HG02588 (cell line): ENCODE measurements at regions not wholly inside any gene's neighbourhood (a gene's known extent, or its start where the extent isn't known, plus 50 kb on each side); places are given as distances from the start of the nearest gene placed in this dataset.
"Not testable (repeated sequence)": the region's sequence is repeated elsewhere in the genome, so short reads cannot be mapped to it uniquely, and the experiment has no call there.

ENCODE experiments used
- ATAC-seq: cut with Tn5 transposase; IDR thresholded peaks from one replicate; pipeline ENCODE4 v1.9.1; 2021; ENCODE audit warnings: mild to moderate bottlenecking, moderate library complexity; ENCODE audit not compliant: unreplicated experiment

DNA sequence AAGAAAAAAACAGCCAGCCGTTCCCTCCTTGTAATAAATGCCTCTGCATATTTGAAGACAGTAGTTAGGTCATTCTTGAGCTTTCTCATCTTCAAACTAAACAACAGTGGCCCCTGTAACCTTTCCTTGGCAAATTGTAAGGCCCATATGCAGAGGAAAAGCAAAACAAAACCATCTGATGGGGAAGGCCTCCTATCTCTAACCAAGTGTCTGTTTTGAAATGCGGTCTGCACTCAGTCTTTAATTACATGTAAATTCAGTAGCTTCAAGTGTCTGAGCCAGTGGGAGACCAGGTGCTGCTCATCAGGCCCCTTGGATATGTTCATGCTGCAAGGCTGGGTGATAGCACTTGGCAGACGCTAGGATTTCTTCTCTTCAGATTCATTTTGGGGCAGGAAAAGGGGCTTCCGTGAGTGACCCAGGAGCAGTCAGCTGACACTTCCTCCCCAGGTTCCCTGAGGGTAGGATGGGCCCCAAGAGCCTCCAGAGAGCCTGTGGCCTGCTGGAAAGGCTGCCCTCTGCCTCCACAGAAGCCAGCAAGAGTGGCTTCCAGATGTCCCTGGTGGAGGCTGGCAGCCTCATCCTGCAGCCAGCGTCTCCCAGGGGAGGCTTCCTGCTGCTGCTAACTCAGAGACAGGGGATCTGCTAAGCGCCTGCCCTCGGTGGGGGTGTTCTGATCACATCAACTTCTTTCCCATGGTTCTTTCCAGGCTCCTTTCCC lies 60.2 kb upstream of the PLGLB2 start:
- ATAC-seq, result not testable (repeated sequence)

DNA sequence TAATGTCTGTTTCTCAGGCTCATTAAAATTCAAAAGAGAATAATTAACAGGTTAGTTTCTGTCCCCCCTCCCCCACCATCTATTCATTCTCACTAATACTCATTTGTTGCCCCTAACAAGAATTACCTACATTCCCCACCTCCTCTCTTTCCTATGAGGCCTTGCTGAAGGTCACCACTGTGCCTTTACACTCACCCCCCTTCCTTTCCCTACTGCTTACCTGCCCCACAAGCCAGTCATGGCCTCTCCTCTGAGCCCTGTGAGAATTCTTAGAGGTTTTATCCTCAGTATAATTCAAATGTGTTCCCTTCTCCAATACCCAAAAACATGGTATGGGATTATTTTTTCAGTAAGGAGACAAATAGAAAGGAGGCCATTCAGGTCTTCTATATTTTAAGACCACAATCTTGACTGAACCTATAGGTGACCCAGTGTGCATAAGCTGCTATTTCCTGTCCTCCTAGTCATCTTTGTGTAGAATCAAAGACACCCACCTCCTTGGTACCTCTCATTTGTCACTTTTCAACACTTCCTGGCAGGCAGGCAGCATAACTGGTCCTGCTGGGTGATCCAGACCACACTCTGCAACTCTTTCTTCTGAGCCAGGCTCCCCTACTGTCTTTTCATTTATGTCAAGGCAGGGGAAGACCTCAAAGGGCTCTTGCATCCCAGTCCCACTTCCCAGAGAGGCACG lies 55.8 kb upstream of the PLGLB2 start:
- ATAC-seq, result not testable (repeated sequence)

DNA sequence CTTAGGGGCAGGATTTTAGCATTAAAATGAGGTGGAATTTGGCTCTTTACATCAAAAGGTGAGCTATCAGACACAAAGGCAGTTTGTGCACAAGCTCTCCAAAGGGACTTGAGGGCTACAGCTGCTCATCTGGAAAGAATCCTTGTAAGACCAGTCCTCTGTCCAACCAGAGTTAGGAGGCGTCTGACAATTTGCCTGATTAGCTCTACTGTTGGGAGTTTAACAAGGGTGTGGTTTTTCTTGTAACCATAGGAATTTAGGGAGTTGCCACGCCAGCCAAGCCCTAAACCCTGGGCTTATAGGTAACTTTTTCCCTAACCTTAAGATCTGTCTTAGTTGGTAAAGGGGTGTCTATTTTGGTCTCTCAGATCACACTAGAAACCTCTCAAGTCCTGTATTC lies 55.0 kb upstream of the PLGLB2 start:
- ATAC-seq, result not testable (repeated sequence)

DNA sequence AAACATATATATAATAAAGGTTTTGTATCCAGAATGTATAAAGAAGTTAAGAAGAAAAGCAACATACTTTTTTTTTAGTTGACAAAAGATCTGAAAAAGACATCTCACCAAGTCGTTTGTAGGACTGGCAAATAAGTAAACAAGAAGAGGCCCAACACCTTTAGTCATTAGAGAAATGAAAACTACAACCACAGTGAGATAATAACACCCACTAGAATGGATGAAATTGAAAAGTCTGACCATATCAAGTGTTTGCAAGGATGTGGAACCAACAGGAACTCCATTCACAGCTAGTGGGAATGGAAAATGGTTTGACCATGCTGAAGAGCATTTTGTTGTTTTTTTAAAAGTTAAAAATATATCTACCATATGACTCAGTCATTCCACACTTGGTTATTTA lies 54.0 kb upstream of the PLGLB2 start:
- not testable (repeated sequence) for ATAC-seq

DNA sequence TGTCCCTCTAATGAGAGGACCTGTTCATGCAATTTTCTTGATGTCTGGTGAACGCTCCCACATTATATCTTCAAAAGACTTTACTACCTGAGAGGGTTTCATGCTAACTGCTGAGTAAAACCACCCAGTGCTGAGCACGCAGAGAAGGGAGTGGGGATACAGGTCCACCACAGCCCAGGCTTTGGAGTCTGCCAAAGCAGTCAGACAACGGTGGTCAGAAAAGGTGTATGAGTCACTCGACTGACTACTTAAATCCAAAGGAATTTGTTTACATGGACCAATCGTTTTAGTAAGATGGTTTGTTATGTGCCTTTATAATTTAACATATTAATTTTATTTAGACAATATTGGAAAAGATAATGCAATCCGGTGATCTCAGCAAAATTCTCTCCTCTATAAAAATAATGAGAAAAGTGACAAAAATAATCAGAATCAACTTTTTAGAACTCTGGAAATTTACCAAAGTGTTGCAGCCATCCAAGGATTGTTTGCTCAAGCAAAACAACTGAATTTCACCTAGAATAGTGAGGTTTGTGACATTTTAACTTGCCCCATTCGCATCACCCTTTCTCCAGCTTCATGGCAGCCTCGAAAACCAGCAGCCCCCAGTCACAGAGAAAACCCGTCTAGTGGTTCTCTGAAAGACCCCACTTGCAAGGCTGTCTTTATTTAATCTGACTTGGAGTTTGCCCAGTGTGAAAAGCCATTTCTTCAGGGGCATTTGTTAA lies 52.1 kb upstream of the PLGLB2 start:
- not testable (repeated sequence) for ATAC-seq
